ENCODE measurements at regions not wholly inside any gene's neighbourhood (a gene's known extent, or its start where the extent isn't known, plus 50 kb on each side); places are given as distances from the start of the nearest gene placed in this dataset.

- Mint-ChIP-seq H3K36me3 (ENCODE audit: low read depth) (no peaks in the 10 kb centered on the region), H3K27me3 (ENCODE audit: insufficient read depth, low read depth, poor library complexity) (no peaks in the 10 kb centered on the region), H3K4me1 (peaks cover 25% of the 10 kb centered on the region), H3K4me3 (no peak overlapping the region), H3K9me3 (no peaks in the 10 kb centered on the region), H3K27ac (peak overlapping the region; percentile 7; the same call in 1 of the 2 replicates)
- DNase-seq (ENCODE audit: low spot score) = no peak
- peaks cover 22% of the 10 kb centered on the region for H3K4me1 ChIP-seq (ENCODE audit: insufficient read depth)
- H4K20me1 ChIP-seq (replicated peaks; ENCODE audit: insufficient read depth) = no peaks in the 10 kb centered on the region
- no peak overlapping the region for H3K4me3 ChIP-seq
- no peaks in the 10 kb centered on the region for H3K79me2 ChIP-seq (replicated peaks; ENCODE audit: insufficient read depth)
- H2AFZ ChIP-seq = no peak overlapping the region; the same call in 1 of the 2 replicates
- no peaks in the 10 kb centered on the region for H3K27me3 ChIP-seq (ENCODE audit: insufficient read depth)
- H3K36me3 ChIP-seq (ENCODE audit: insufficient read depth) = no peaks in the 10 kb centered on the region
- ATAC-seq = no peak
- H3K4me2 ChIP-seq = no peak overlapping the region
- no peaks in the 10 kb centered on the region for H3K9me2 ChIP-seq (ENCODE audit: insufficient read depth)
- no peak overlapping the region for H3K27ac ChIP-seq (ENCODE audit: low read depth)
- no peak for TF ChIP-seq EZH2 (IDR thresholded peaks at IDR 0.05; ENCODE audit: low read depth, unreplicated experiment)
- TF ChIP-seq ETS1 (IDR thresholded peaks at IDR 0.05) = no peak
- TF ChIP-seq JUNB (IDR thresholded peaks at IDR 0.05; ENCODE audit: unreplicated experiment) = no peak
- TF ChIP-seq ZNF331 (CRISPR knock-in tag; IDR thresholded peaks at IDR 0.05; ENCODE audit: low read depth) = no peak
- no peak for TF ChIP-seq ZNF114 (CRISPR knock-in tag; IDR thresholded peaks at IDR 0.05)
- TF ChIP-seq POLR2AphosphoS5 (IDR thresholded peaks at IDR 0.05; ENCODE audit: low read depth) = no peak
- no peak for TF ChIP-seq REST (IDR thresholded peaks at IDR 0.05; ENCODE audit: unreplicated experiment)
- TF ChIP-seq EZH2phosphoT487 (IDR thresholded peaks at IDR 0.05; ENCODE audit: unreplicated experiment) = no peak
- no peak for TF ChIP-seq CTCF (conservative IDR thresholded peaks at IDR 0.05; ENCODE audit: low read depth in 2 of 2)
- TF ChIP-seq ZNF462 (CRISPR knock-in tag; IDR thresholded peaks at IDR 0.05) = no peak
- TF ChIP-seq NANOG (IDR thresholded peaks at IDR 0.05; ENCODE audit: borderline replicate concordance) = no peak
- no peak for TF ChIP-seq CREB1 (CRISPR knock-in tag; IDR thresholded peaks at IDR 0.05; ENCODE audit: low read depth)
- H3F3A ChIP-seq (replicated peaks; ENCODE audit: low read depth) = no peaks in the 10 kb centered on the region
Measured at GRCh38 chr3:105927741-105928140, 58.9 kb upstream of the CBLB start.

Data from GM23338 (cell line).